Left hindlimb (tissue), 1 donor: ENCODE measurements at regions not wholly inside any gene's neighbourhood (a gene's known extent, or its start where the extent isn't known, plus 50 kb on each side); places are given as distances from the start of the nearest gene placed in this dataset.
"Not testable (repeated sequence)": the region's sequence is repeated elsewhere in the genome, so short reads cannot be mapped to it uniquely, and the experiment has no call there.

Source experiments
- DNase-seq: peaks from one replicate; pipeline ENCODE4 v3.0.0-alpha.2; 2018

- not testable (repeated sequence) for DNase-seq
These were observed 1494.5 kb upstream of the TPTE start for GRCh38 chr21:9026729-9027416.

DNA sequence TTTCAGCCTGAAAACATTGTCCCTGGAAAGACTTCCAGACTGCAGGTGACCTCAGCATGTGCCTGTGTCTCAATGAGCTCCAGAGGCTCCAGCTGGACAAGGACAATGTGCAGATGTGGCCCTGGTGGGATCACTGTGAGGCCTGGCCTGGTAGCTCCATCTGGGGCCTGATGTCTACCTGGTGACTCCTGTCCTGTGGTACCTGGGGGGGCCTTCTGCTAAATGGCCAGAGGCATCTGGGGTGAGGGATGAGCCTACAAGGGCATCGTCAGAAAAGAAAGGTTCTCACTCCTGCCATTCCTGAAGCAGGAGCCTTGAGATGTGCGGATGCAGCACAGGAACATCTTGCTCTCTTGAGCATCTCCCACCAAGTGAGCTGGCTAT lies 1494.0 kb upstream of the TPTE start:
- not testable (repeated sequence) for DNase-seq

GRCh38 chr21:9028624-9029431 lies 1492.6 kb upstream of the TPTE start:
- not testable (repeated sequence) for DNase-seq

GRCh38 chr21:9030141-9030665 lies 1491.2 kb upstream of the TPTE start:
- not testable (repeated sequence) for DNase-seq

DNA sequence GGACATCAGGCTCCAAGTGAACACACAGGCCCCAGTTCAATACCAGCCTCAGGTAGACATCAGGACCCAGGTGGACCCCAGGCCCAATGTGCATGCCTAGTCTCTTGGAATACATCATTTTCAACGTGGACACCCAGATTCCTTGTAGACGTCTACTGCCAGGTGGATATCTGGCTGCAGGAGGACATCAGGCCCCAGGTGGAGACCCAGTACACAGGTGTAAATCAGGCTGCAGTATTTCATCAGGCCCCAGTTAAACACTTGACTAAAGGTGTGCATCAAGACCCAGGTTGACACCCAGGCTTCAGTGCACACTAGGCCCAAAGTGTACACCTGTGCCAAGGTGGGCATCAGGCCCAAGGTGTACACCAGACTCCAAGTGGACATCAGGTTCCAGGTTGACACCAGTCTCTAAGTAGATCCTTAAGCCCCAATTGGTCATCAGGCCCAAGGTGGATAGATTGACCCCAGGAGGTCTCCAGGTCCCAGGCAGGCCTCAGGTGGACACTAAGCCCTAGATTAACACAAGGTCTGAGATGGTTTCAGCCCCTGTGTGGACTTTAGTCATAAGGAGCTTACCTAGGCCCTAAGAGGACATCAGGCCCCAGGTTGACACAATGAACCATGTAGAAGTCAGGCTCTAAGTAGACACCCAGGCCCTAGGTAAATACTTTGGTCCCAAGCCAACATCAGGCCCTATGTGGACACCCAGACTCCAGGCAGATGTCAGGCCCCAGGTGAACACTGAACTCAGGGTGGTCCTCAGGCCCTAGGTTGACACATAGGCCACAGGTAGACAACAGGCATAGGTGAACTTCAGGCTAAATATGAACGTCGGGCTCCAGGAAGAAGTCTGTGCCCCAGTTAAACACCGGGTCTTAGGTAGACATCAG lies 1489.7 kb upstream of the TPTE start:
- DNase-seq = not testable (repeated sequence)

GRCh38 chr21:9032547-9032946 lies 1488.8 kb upstream of the TPTE start:
- not testable (repeated sequence) for DNase-seq

- not testable (repeated sequence) for DNase-seq
These were observed 1488.1 kb upstream of the TPTE start for GRCh38 chr21:9033295-9033694.

- not testable (repeated sequence) for DNase-seq
These were observed 1486.7 kb upstream of the TPTE start for GRCh38 chr21:9034491-9035200.

GRCh38 chr21:9035225-9035624 lies 1486.2 kb upstream of the TPTE start:
- not testable (repeated sequence) for DNase-seq

- DNase-seq = not testable (repeated sequence)
These were observed 1485.4 kb upstream of the TPTE start for GRCh38 chr21:9035970-9036369.

GRCh38 chr21:9036966-9037587 lies 1484.3 kb upstream of the TPTE start:
- not testable (repeated sequence) for DNase-seq

- not testable (repeated sequence) for DNase-seq
These were observed 1483.5 kb upstream of the TPTE start for GRCh38 chr21:9037588-9038544.

GRCh38 chr21:9039520-9040365 lies 1481.6 kb upstream of the TPTE start:
- DNase-seq = not testable (repeated sequence)

DNA sequence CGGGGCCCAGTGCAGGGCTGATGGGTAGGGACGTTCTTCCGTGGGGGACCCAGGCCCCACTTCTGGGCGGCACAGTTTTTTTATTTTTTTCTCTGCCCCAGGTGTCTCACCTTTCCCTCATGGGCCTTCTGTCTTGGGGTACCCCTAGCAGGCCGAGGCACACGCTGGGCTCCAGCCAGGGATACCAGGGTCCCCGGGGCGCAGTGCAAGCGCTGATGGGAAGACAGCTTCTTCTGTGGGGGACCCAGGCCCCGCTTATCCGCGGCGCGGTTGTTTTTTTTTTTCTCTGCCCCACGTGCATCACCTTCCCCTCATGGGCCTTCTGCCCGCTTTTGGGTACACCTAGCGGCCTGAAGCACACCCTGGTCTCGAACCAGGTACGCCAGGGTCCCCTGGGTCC lies 1481.0 kb upstream of the TPTE start:
- not testable (repeated sequence) for DNase-seq

DNA sequence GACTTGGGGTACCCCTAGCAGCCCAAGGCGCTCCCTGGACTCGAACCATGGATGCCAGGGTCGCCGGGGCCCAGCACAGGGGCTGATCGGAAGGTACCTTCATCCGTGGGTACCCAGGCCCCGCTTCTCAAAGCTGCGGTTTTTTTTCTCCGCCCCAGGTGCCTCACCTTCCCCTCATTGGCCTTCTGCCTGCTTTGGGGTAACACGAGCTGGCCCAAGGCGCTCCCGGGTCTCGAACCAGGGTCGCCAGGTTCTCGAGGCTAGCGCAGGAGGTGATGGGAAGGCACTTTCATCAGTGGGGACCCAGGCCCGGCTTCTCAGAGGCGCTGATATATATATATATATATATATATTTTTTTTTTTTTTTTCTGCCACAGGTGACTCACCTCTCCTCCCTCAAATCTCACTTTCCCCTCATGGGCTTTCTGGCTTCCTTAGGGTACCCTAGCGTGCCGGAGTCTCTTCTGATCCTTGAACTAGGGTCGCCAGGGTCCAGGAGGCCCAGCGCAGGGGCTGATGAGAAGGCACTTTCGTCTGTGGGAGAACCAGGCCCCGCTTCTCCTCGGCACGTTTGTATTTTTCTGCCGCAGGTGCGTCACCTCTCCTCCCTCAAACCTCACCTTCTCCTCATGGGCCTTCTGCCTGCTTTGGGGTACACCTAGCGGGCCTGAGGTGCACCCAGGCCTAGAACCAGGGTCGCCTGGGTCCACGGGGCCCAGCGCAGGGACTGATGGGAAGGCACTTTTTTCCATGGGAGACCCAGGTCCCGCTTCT lies 1480.0 kb upstream of the TPTE start:
- not testable (repeated sequence) for DNase-seq

DNA sequence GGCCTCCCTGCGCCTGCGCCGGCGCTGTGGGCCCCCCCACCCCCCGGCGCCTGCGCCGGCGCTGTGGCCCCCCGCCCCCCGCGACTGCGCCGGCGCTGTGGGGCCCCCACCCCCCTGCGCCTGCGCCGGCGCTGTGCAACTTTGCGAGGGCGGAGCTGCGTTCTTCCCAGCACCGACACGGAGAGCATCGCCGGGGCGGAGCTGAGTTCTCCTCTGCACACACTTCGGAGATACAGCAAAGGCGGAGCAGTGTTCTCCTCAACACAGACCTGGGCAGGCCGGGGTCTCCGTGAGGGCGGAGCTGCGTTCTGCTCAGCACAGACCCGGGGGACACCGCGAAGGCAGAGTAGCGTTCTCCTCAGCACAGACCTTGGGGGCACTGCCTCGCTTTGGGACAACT lies 1478.3 kb upstream of the TPTE start:
- DNase-seq = not testable (repeated sequence)

DNA sequence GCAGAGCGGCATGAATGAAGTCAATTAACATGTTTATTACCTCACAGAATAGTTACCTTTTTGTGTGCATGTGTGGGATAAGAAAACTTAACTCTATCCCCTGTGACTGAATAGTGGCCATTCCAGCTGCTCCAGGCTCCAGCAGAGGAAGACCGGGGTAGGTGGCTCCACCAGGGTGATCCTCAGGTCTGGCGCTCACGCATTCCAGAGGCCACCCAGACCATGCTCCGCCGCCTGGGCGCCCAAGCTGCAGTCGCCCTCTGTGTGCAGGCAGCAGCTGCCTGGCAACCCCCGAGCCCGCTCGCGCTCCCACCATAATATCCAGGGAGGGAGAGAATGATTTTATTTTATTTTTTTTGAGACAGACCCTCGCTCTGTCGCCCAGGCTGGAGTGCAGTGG lies 1474.5 kb upstream of the TPTE start:
- not testable (repeated sequence) for DNase-seq

GRCh38 chr21:9067515-9067914 lies 1453.9 kb upstream of the TPTE start:
- DNase-seq = not testable (repeated sequence)

DNA sequence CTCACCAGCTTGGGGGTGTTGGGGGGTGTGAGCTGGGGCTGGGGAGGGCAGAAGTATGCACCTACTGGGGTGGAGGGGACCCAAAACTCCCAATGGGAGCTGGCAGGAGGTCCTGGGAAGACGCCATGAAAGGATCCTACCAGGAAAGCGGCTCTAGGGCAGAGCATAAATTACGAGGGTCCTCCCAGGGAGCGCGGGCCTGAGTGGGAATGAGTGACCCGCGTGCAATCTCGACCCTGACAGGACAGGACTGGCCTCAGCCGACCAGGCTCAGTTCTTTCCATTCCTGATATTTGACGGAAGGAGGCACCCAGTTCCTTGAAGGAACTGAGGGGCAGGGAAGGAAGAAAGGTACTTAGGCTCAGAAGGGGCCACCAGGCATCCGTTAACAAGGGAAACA lies 1452.8 kb upstream of the TPTE start:
- not testable (repeated sequence) for DNase-seq
